Neuronal stem cell (in vitro differentiated cells): ENCODE measurements at regions not wholly inside any gene's neighbourhood (a gene's known extent, or its start where the extent isn't known, plus 50 kb on each side); places are given as distances from the start of the nearest gene placed in this dataset.

Experiments
- DNase-seq: peaks from one replicate; pipeline ENCODE4 v3.0.0-alpha.2; 2013; ENCODE audit warnings: low spot score
- H2AFZ ChIP-seq: one replicate; pipeline ENCODE4 v1.6.1; 2013; ENCODE audit warnings: mild to moderate bottlenecking, low read length, inconsistent platforms
- H2AK5ac ChIP-seq: 2 replicates; pipeline ENCODE4 v1.6.1; 2013; ENCODE audit warnings: low read depth, mild to moderate bottlenecking, inconsistent platforms, low read length, moderate library complexity, mixed read lengths
- H2BK120ac ChIP-seq: 2 replicates; pipeline ENCODE4 v1.6.1; 2013; ENCODE audit warnings: low read depth, mild to moderate bottlenecking, inconsistent platforms, low read length, moderate library complexity, mixed read lengths
- H2BK12ac ChIP-seq: one replicate; pipeline ENCODE4 v1.6.1; 2013; ENCODE audit warnings: low read length, inconsistent platforms
- H2BK15ac ChIP-seq: 2 replicates; pipeline ENCODE4 v1.6.1; 2013; ENCODE audit warnings: mild to moderate bottlenecking, low read length, inconsistent platforms, mixed read lengths
- H2BK5ac ChIP-seq: one replicate; pipeline ENCODE4 v1.6.1; 2013; ENCODE audit warnings: inconsistent platforms, mild to moderate bottlenecking, low read length, moderate library complexity
- H3K14ac ChIP-seq: one replicate; pipeline ENCODE4 v1.6.1; 2013; ENCODE audit warnings: low read length, inconsistent platforms
- H3K18ac ChIP-seq: 2 replicates; pipeline ENCODE4 v1.6.1; 2013; ENCODE audit warnings: low read length, inconsistent platforms
- H3K23ac ChIP-seq: 2 replicates; pipeline ENCODE4 v1.6.1; 2013; ENCODE audit warnings: low read depth, mild to moderate bottlenecking, mixed read lengths, low read length, inconsistent platforms; ENCODE audit not compliant: poor library complexity
- H3K27ac ChIP-seq: replicated peaks from 3 replicates; pipeline ENCODE4 v1.5.1; 2013; ENCODE audit warnings: low read length, inconsistent platforms
- H3K27me3 ChIP-seq, 3 experiments: 2 replicates each; pipeline ENCODE4 v1.6.1; 2013; ENCODE audit warnings: low read length in 3 of 3, mild to moderate bottlenecking in 2 of 3, inconsistent platforms in 1 of 3, low read depth in 1 of 3, mixed read lengths in 1 of 3, moderate library complexity in 1 of 3; ENCODE audit not compliant: control insufficient read depth in 3 of 3, insufficient read depth in 3 of 3
- H3K36me3 ChIP-seq, 2 donors: replicated peaks in 1 of 2; 2 replicates each; pipeline ENCODE4 v1.6.1; 2013; ENCODE audit warnings: low read length in 2 of 2; ENCODE audit not compliant: control insufficient read depth in 2 of 2, insufficient read depth in 2 of 2
- H3K4ac ChIP-seq: 2 replicates; pipeline ENCODE4 v1.6.1; 2013; ENCODE audit warnings: inconsistent platforms, mild to moderate bottlenecking, low read length, moderate library complexity
- H3K4me1 ChIP-seq, 2 donors: 1 replicate in 1 of 2; 2 replicates in 1 of 2; pipeline ENCODE4 v1.6.1; 2013; ENCODE audit warnings: low read length in 2 of 2, low read depth in 1 of 2; ENCODE audit not compliant: control insufficient read depth in 2 of 2, insufficient read depth in 1 of 2
- H3K4me2 ChIP-seq: one replicate; pipeline ENCODE4 v1.6.1; 2013; ENCODE audit warnings: mild to moderate bottlenecking, low read length, inconsistent platforms; ENCODE audit not compliant: insufficient read depth, poor library complexity, severe bottlenecking
- H3K4me3 ChIP-seq, 2 donors: 2 replicates each; pipeline ENCODE4 v1.5.1; 2013; ENCODE audit warnings: low read length in 2 of 2, mild to moderate bottlenecking in 2 of 2, inconsistent platforms in 1 of 2, moderate library complexity in 1 of 2
- H3K79me1 ChIP-seq: one replicate; pipeline ENCODE4 v1.6.1; 2013; ENCODE audit warnings: low read depth, mild to moderate bottlenecking, inconsistent platforms, low read length, moderate library complexity
- H3K9ac ChIP-seq: one replicate; pipeline ENCODE4 v1.6.1; 2013; ENCODE audit warnings: mild to moderate bottlenecking, low read depth, low read length, inconsistent platforms; ENCODE audit not compliant: poor library complexity
- H3K9me3 ChIP-seq, 2 donors: replicated peaks in 1 of 2; 2 replicates each; pipeline versions ENCODE3 to v1.6.1; 2013; ENCODE audit warnings: low read length in 2 of 2, mild to moderate bottlenecking in 2 of 2, inconsistent platforms in 1 of 2, low read depth in 1 of 2, mixed read lengths in 1 of 2, moderate library complexity in 1 of 2; ENCODE audit not compliant: control insufficient read depth in 2 of 2, insufficient read depth in 1 of 2
- H4K8ac ChIP-seq: one replicate; pipeline ENCODE4 v1.6.1; 2013; ENCODE audit warnings: low read depth, mild to moderate bottlenecking, inconsistent platforms, low read length, moderate library complexity
- H4K91ac ChIP-seq: one replicate; pipeline ENCODE4 v1.6.1; 2013; ENCODE audit warnings: low read length, low read depth, mild to moderate bottlenecking, inconsistent platforms; ENCODE audit not compliant: poor library complexity
- WGBS, 2 donors: extraction: QIAGEN DNeasy Blood & Tissue Kit; methylation state at CpG; one replicate each; pipeline ENCODE4 v1.1.7; 2013; ENCODE audit warnings: missing lambda C conversion rate in 2 of 2, mixed read lengths in 1 of 2; ENCODE audit not compliant: insufficient read length in 2 of 2, insufficient replicate concordance in 1 of 2; ENCODE audit errors: extremely low coverage in 2 of 2; 5-methylcytosine and 5-hydroxymethylcytosine counted together

GRCh38 chr12:77130193-77130592, 64.8 kb upstream of the E2F7 start:
- WGBS, 2 donors, result no CpG with 5 or more reads among the region's 6 CpGs
- no peak overlapping the region for H3K4me2 ChIP-seq
- H3K4ac ChIP-seq, result no peak overlapping the region

GRCh38 chr12:77124767-77125166, 59.4 kb upstream of the E2F7 start:
- no peak overlapping the region for H2AK5ac ChIP-seq
- no peak overlapping the region for H2BK5ac ChIP-seq
- no peak overlapping the region for H3K4me3 ChIP-seq
- H3K4me1 ChIP-seq, result no peaks in the 10 kb centered on the region
- H3K9me3 ChIP-seq, result no peaks in the 10 kb centered on the region
- no peak overlapping the region for H2AFZ ChIP-seq
- H2BK15ac ChIP-seq, result no peak overlapping the region
- no peak overlapping the region for H2BK120ac ChIP-seq
- DNase-seq, result no peak
- no peak overlapping the region for H3K23ac ChIP-seq
- H3K27me3 ChIP-seq, result no peaks in the 10 kb centered on the region
- H3K4ac ChIP-seq, result no peak overlapping the region
- no peak overlapping the region for H3K9ac ChIP-seq
- WGBS, 2 donors, result no CpG with 5 or more reads among the region's 2 CpGs
- H3K79me1 ChIP-seq, result no peaks in the 10 kb centered on the region
- no peak overlapping the region for H2BK12ac ChIP-seq
- no peak overlapping the region for H3K27ac ChIP-seq
- no peak overlapping the region for H4K91ac ChIP-seq
- no peaks in the 10 kb centered on the region for H3K36me3 ChIP-seq
- H3K14ac ChIP-seq, result no peak overlapping the region
- no peak overlapping the region for H4K8ac ChIP-seq
- no peak overlapping the region for H3K4me2 ChIP-seq
- H3K18ac ChIP-seq, result no peak overlapping the region

More at GRCh38 chr12:77130193-77130592, 64.8 kb upstream of the E2F7 start:
- Histone ChIP-seq H2BK120ac (no peak overlapping the region), H4K8ac (no peak overlapping the region), H3K9ac (no peak overlapping the region), H3K9me3 (no peaks in the 10 kb centered on the region), H2BK15ac (no peak overlapping the region), H3K23ac (no peak overlapping the region), H2AK5ac (no peak overlapping the region), H2BK5ac (no peak overlapping the region), H3K27me3 (no peaks in the 10 kb centered on the region), H3K27ac (no peak overlapping the region), H3K18ac (no peak overlapping the region), H3K14ac (no peak overlapping the region), H3K36me3 (no peaks in the 10 kb centered on the region), H3K79me1 (no peaks in the 10 kb centered on the region), H3K4me1 (no peaks in the 10 kb centered on the region), H2AFZ (no peak overlapping the region), H3K4me3 (no peak overlapping the region), H4K91ac (no peak overlapping the region), H2BK12ac (no peak overlapping the region)
- no peak for DNase-seq

- no peak for DNase-seq
- H3K4me2 ChIP-seq, result no peak overlapping the region
- H3K36me3 ChIP-seq, result no peaks in the 10 kb centered on the region
- no peaks in the 10 kb centered on the region for H3K27me3 ChIP-seq
- no peak overlapping the region for H3K14ac ChIP-seq
- no peak overlapping the region for H2AFZ ChIP-seq
- H2BK15ac ChIP-seq, result no peak overlapping the region
- H3K18ac ChIP-seq, result no peak overlapping the region
- H4K8ac ChIP-seq, result no peak overlapping the region
- H3K27ac ChIP-seq, result no peak overlapping the region
- H3K23ac ChIP-seq, result no peak overlapping the region
- H2BK5ac ChIP-seq, result no peak overlapping the region
- H4K91ac ChIP-seq, result no peak overlapping the region
- H3K4me3 ChIP-seq, result no peak overlapping the region
- H2AK5ac ChIP-seq, result no peak overlapping the region
- no peaks in the 10 kb centered on the region for H3K9me3 ChIP-seq
- H2BK120ac ChIP-seq, result no peak overlapping the region
- no peak overlapping the region for H2BK12ac ChIP-seq
- no peaks in the 10 kb centered on the region for H3K4me1 ChIP-seq
- H3K9ac ChIP-seq, result no peak overlapping the region
- no peak overlapping the region for H3K4ac ChIP-seq
- no peaks in the 10 kb centered on the region for H3K79me1 ChIP-seq
These were observed 57.3 kb upstream of the E2F7 start for GRCh38 chr12:77122661-77123060.

DNA sequence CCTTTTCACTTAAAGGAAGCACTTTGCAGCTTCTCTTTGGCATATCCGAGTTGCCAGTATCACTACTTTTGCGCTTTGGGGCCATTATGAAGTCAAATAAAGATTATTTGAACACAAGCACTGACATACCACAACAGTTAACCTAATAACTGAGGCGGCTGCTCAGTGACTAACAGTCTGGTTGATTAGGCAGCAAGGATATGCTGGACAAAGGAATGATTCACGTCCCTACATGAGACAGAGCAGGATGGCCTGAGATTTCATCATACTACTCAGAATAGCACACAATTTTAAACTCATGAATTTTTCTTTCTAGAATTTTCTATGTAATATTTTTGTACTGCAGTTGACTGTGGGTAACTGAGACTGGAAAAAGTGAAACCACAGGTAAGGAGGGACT, 56.9 kb upstream of the E2F7 start:
- no peak overlapping the region for H3K23ac ChIP-seq
- no peak for DNase-seq
- H3K27ac ChIP-seq, result no peak overlapping the region
- no peak overlapping the region for H4K8ac ChIP-seq
- no peak overlapping the region for H2BK15ac ChIP-seq
- H3K18ac ChIP-seq, result no peak overlapping the region
- H3K9me3 ChIP-seq, result no peaks in the 10 kb centered on the region
- H2AK5ac ChIP-seq, result no peak overlapping the region
- no peak overlapping the region for H2BK12ac ChIP-seq
- no peaks in the 10 kb centered on the region for H3K27me3 ChIP-seq
- no peak overlapping the region for H3K9ac ChIP-seq
- H2AFZ ChIP-seq, result peak overlapping the region; percentile 6
- H3K79me1 ChIP-seq, result no peaks in the 10 kb centered on the region
- H4K91ac ChIP-seq, result no peak overlapping the region
- H3K4me3 ChIP-seq, result no peak overlapping the region
- no peak overlapping the region for H3K4ac ChIP-seq
- no peak overlapping the region for H3K14ac ChIP-seq
- H2BK5ac ChIP-seq, result no peak overlapping the region
- H3K4me1 ChIP-seq, result no peaks in the 10 kb centered on the region
- no peak overlapping the region for H3K4me2 ChIP-seq
- H3K36me3 ChIP-seq, result no peaks in the 10 kb centered on the region
- no peak overlapping the region for H2BK120ac ChIP-seq
- no CpG with 5 or more reads among the region's 4 CpGs for WGBS, 2 donors
